CD14-positive monocyte (primary cell): ENCODE measurements at regions not wholly inside any gene's neighbourhood (a gene's known extent, or its start where the extent isn't known, plus 50 kb on each side); places are given as distances from the start of the nearest gene placed in this dataset.

Source experiments
- DNase-seq, 3 donors: peaks; one replicate each; pipeline ENCODE4 v3.0.0-alpha.2; 2011 to 2022
- H2AFZ ChIP-seq: 2 replicates; pipeline ENCODE4 v1.6.0; 2012; ENCODE audit warnings: mild to moderate bottlenecking, low read depth, low read length, inconsistent platforms; ENCODE audit not compliant: insufficient read depth, poor library complexity, severe bottlenecking
- H3K27ac ChIP-seq, 2 donors: 1 replicate in 1 of 2; 2 replicates in 1 of 2; pipeline ENCODE4 v1.5.1; 2012 to 2013; ENCODE audit warnings: low read length in 2 of 2, control low read depth in 1 of 2, inconsistent platforms in 1 of 2, low read depth in 1 of 2, mild to moderate bottlenecking in 1 of 2
- H3K27me3 ChIP-seq, 2 donors: one replicate each; pipeline versions ENCODE4 v1.6.0 to v1.6.1; 2011 to 2013; ENCODE audit warnings: low read length in 2 of 2; ENCODE audit not compliant: control insufficient read depth in 2 of 2, insufficient read depth in 2 of 2
- H3K36me3 ChIP-seq, 2 donors: replicated peaks in 1 of 2; 1 replicate in 1 of 2; 2 replicates in 1 of 2; pipeline versions ENCODE4 v1.5.1 to v1.6.1; 2012 to 2013; ENCODE audit warnings: low read length in 2 of 2, control low read depth in 1 of 2, inconsistent platforms in 1 of 2, mild to moderate bottlenecking in 1 of 2; ENCODE audit not compliant: insufficient read depth in 2 of 2, control insufficient read depth in 1 of 2
- H3K4me1 ChIP-seq, 2 donors: 1 replicate in 1 of 2; 2 replicates in 1 of 2; pipeline versions ENCODE4 v1.5.1 to v1.6.1; 2012 to 2013; ENCODE audit warnings: low read length in 2 of 2, control low read depth in 1 of 2, inconsistent platforms in 1 of 2, mild to moderate bottlenecking in 1 of 2, moderate library complexity in 1 of 2; ENCODE audit not compliant: insufficient read depth in 2 of 2, control insufficient read depth in 1 of 2
- H3K4me2 ChIP-seq: replicated peaks from 2 replicates; pipeline ENCODE3; 2012; ENCODE audit warnings: low read length, moderate library complexity, mild to moderate bottlenecking; ENCODE audit not compliant: poor library complexity, severe bottlenecking; ENCODE audit errors: extremely low read depth
- H3K4me3 ChIP-seq, 3 experiments: fragments of 200-600 bp in 1 of 3; sonication (generic) in 1 of 3; replicated peaks in 1 of 3; 1 replicate in 2 of 3; 2 replicates in 1 of 3; pipeline ENCODE4 v1.5.1; 2011 to 2013; ENCODE audit warnings: low read length in 3 of 3, mild to moderate bottlenecking in 3 of 3, control low read depth in 2 of 3, low read depth in 2 of 3, inconsistent platforms in 1 of 3, moderate library complexity in 1 of 3
- H3K79me2 ChIP-seq: 2 replicates; pipeline ENCODE4 v1.6.0; 2012; ENCODE audit warnings: mild to moderate bottlenecking, control low read depth, inconsistent platforms, low read length, moderate library complexity; ENCODE audit not compliant: insufficient read depth
- H3K9ac ChIP-seq: 2 replicates; pipeline ENCODE4 v1.6.0; 2017; ENCODE audit warnings: low read length, mild to moderate bottlenecking; ENCODE audit not compliant: insufficient read depth, poor library complexity, severe bottlenecking
- H3K9me3 ChIP-seq, 2 donors: replicated peaks in 1 of 2; 1 replicate in 1 of 2; 2 replicates in 1 of 2; pipeline versions ENCODE4 v1.5.1 to v1.6.1; 2012 to 2013; ENCODE audit warnings: low read length in 2 of 2, control low read depth in 1 of 2; ENCODE audit not compliant: control insufficient read depth in 1 of 2, insufficient read depth in 1 of 2
- H4K20me1 ChIP-seq: 2 replicates; pipeline ENCODE4 v1.6.0; 2012; ENCODE audit warnings: mild to moderate bottlenecking, low read length, control low read depth, moderate library complexity; ENCODE audit not compliant: insufficient read depth
- H3K27ac Mint-ChIP-seq, 7 donors: one replicate each; pipeline ENCODE4 v1.8.0; 2020; ENCODE audit warnings: mild to moderate bottlenecking in 7 of 7, mixed read lengths in 7 of 7, moderate library complexity in 6 of 7, inconsistent platforms in 2 of 7
- H3K27me3 Mint-ChIP-seq, 3 donors: one replicate each; pipeline ENCODE4 v1.8.0; 2021 to 2022; ENCODE audit warnings: low read depth in 3 of 3, mild to moderate bottlenecking in 3 of 3, mixed read lengths in 3 of 3, moderate library complexity in 3 of 3, inconsistent platforms in 1 of 3
- H3K36me3 Mint-ChIP-seq, 2 donors: one replicate each; pipeline ENCODE4 v1.8.0; 2020; ENCODE audit warnings: mixed read lengths in 2 of 2, inconsistent platforms in 1 of 2, mild to moderate bottlenecking in 1 of 2
- H3K4me1 Mint-ChIP-seq: one replicate; pipeline ENCODE4 v1.8.0; 2020; ENCODE audit warnings: mild to moderate bottlenecking, mixed read lengths
- H3K4me3 Mint-ChIP-seq, 2 donors: one replicate each; pipeline ENCODE4 v1.8.0; 2020; ENCODE audit warnings: mild to moderate bottlenecking in 2 of 2, mixed read lengths in 2 of 2, moderate library complexity in 1 of 2
- H3K9me3 Mint-ChIP-seq, 7 donors: one replicate each; pipeline ENCODE4 v1.8.0; 2020 to 2022; ENCODE audit warnings: mixed read lengths in 7 of 7, mild to moderate bottlenecking in 6 of 7, moderate library complexity in 6 of 7, inconsistent platforms in 2 of 7
- CTCF ChIP-seq: fragments of 200-600 bp; IDR thresholded peaks from one replicate; pipeline ENCODE4 v1.8.0; 2022; ENCODE audit warnings: antibody characterized with exemption, mild to moderate bottlenecking
- WGBS: methylation state at CpG from one replicate; pipeline ENCODE4 v1.1.5; 2013; ENCODE audit warnings: missing lambda C conversion rate; ENCODE audit not compliant: insufficient coverage; 5-methylcytosine and 5-hydroxymethylcytosine counted together
- intact Hi-C, 2 donors: fragments of 100-400 bp; cut with micrococcal nuclease; formaldehyde crosslinking; loops; one replicate each; pipeline versions ENCODE4 v1.15.0 to v1.15.1; 2023

GRCh38 chr6:25130518-25130917 is 148.7 kb upstream of the CARMIL1 start:
- Mint-ChIP-seq H3K9me3 (peaks cover 8 to 22% (median 10%) of the 10 kb centered on the region in 7 donors), H3K36me3 (peaks cover 30% of the 10 kb centered on the region in 2 donors), H3K4me1 (peaks cover 22% of the 10 kb centered on the region), H3K27ac (peak overlapping the region; percentile 42 to 91 (median 71)), H3K4me3 (peak overlapping the region; percentile 34 to 60), H3K27me3 (no peaks in the 10 kb centered on the region)
- Histone ChIP-seq H4K20me1 (no peaks in the 10 kb centered on the region), H3K36me3 (peaks cover 0 to 36% of the 10 kb centered on the region in 2 donors), H3K9ac (no peak overlapping the region), H3K4me2 (peak overlapping the region; percentile 43), H3K27ac (peak overlapping the region in 1 of 2 donors; percentile 61), H3K27me3 (no peaks in the 10 kb centered on the region), H3K9me3 (peaks cover 2 to 10% of the 10 kb centered on the region in 2 donors), H3K4me3 (peak overlapping the region in 2 of 3 experiments; percentile 18 to 19), H2AFZ (no peak overlapping the region), H3K4me1 (peaks cover 15 to 16% of the 10 kb centered on the region in 2 donors), H3K79me2 (peaks cover 62% of the 10 kb centered on the region)
- TF ChIP-seq CTCF = no peak
- WGBS = no CpG with 5 or more reads among the region's 2 CpGs
- intact Hi-C loops = no loop called here
- DNase-seq = peak in 1 of 3 donors; percentile 31

- no peak overlapping the region for H3K4me3 Mint-ChIP-seq
- no peak overlapping the region for H3K4me3 ChIP-seq
- no peak overlapping the region for H3K4me2 ChIP-seq
- H3K9me3 Mint-ChIP-seq = peaks cover 8 to 20% (median 10%) of the 10 kb centered on the region in 7 donors
- intact Hi-C loops = no loop called here
- H3K27ac Mint-ChIP-seq = peak overlapping the region in 2 of 7 donors; percentile 24 to 55
- peaks cover 0 to 28% of the 10 kb centered on the region in 2 donors for H3K36me3 ChIP-seq
- no peak for DNase-seq
- H3K9ac ChIP-seq = no peak overlapping the region
- H3K27me3 Mint-ChIP-seq = no peaks in the 10 kb centered on the region
- WGBS = no CpG with 5 or more reads among the region's 1 CpG
- H4K20me1 ChIP-seq = no peaks in the 10 kb centered on the region
- no peaks in the 10 kb centered on the region for H3K27me3 ChIP-seq
- H3K27ac ChIP-seq = no peak overlapping the region
- no peak overlapping the region for H2AFZ ChIP-seq
- peaks cover 18 to 25% of the 10 kb centered on the region in 2 donors for H3K36me3 Mint-ChIP-seq
- no peak for TF ChIP-seq CTCF
- peaks cover 2 to 10% of the 10 kb centered on the region in 2 donors for H3K9me3 ChIP-seq
- peaks cover 40% of the 10 kb centered on the region for H3K4me1 Mint-ChIP-seq
- peaks cover 75% of the 10 kb centered on the region for H3K79me2 ChIP-seq
- peaks cover 33 to 35% of the 10 kb centered on the region in 2 donors for H3K4me1 ChIP-seq
These were observed 146.2 kb upstream of the CARMIL1 start for GRCh38 chr6:25132934-25133333.
